Nephron (organoid): ENCODE measurements at regions not wholly inside any gene's neighbourhood (a gene's known extent, or its start where the extent isn't known, plus 50 kb on each side); places are given as distances from the start of the nearest gene placed in this dataset.

Experiments used
- H3K27ac Mint-ChIP-seq, 3 experiments: 2 replicates each; pipeline ENCODE4 v1.8.0; 2020; ENCODE audit warnings: mixed read lengths in 3 of 3, mild to moderate bottlenecking in 2 of 3, moderate library complexity in 1 of 3
- H3K27me3 Mint-ChIP-seq: 2 replicates; pipeline ENCODE4 v1.8.0; 2021; ENCODE audit warnings: low read depth, mild to moderate bottlenecking, moderate library complexity, mixed read lengths
- H3K36me3 Mint-ChIP-seq: 2 replicates; pipeline ENCODE4 v1.8.0; 2020; ENCODE audit warnings: low read depth, mixed read lengths
- H3K4me1 Mint-ChIP-seq: 2 replicates; pipeline ENCODE4 v1.8.0; 2020; ENCODE audit warnings: mixed read lengths
- H3K4me3 Mint-ChIP-seq, 3 experiments: 2 replicates each; pipeline ENCODE4 v1.8.0; 2020; ENCODE audit warnings: mild to moderate bottlenecking in 3 of 3, mixed read lengths in 3 of 3, moderate library complexity in 2 of 3
- H3K9me3 Mint-ChIP-seq: 2 replicates; pipeline ENCODE4 v1.8.0; 2020; ENCODE audit warnings: mixed read lengths
- CTCF ChIP-seq, 3 experiments: fragments of 200-600 bp; sonication (generic); IDR thresholded peaks; one replicate each; pipeline ENCODE4 v1.5.0; 2021; ENCODE audit warnings: antibody characterized with exemption in 3 of 3; ENCODE audit not compliant: unreplicated experiment in 3 of 3

- TF ChIP-seq CTCF (IDR thresholded peaks at IDR 0.05; ENCODE audit: unreplicated experiment in 3 of 3): no peak
- no peaks in the 10 kb centered on the region for H3K4me1 Mint-ChIP-seq
- H3K27ac Mint-ChIP-seq: no peak overlapping the region
- no peaks in the 10 kb centered on the region for H3K9me3 Mint-ChIP-seq
- no peaks in the 10 kb centered on the region for H3K27me3 Mint-ChIP-seq
- no peaks in the 10 kb centered on the region for H3K36me3 Mint-ChIP-seq
- no peak overlapping the region for H3K4me3 Mint-ChIP-seq
These were observed 128.6 kb upstream of the HS3ST5 start for GRCh38 chr6:114471450-114471849.

- no peak overlapping the region for H3K27ac Mint-ChIP-seq
- H3K4me1 Mint-ChIP-seq: no peaks in the 10 kb centered on the region
- H3K4me3 Mint-ChIP-seq: no peak overlapping the region
- H3K9me3 Mint-ChIP-seq: no peaks in the 10 kb centered on the region
- no peak for TF ChIP-seq CTCF (IDR thresholded peaks at IDR 0.05; ENCODE audit: unreplicated experiment in 3 of 3)
- no peaks in the 10 kb centered on the region for H3K36me3 Mint-ChIP-seq
- no peaks in the 10 kb centered on the region for H3K27me3 Mint-ChIP-seq
These were observed 125.1 kb upstream of the HS3ST5 start for GRCh38 chr6:114467931-114468330.

- no peak for TF ChIP-seq CTCF (IDR thresholded peaks at IDR 0.05; ENCODE audit: unreplicated experiment in 3 of 3)
- Mint-ChIP-seq H3K27me3 (no peaks in the 10 kb centered on the region), H3K27ac (no peak overlapping the region), H3K4me1 (no peaks in the 10 kb centered on the region), H3K36me3 (no peaks in the 10 kb centered on the region), H3K9me3 (no peaks in the 10 kb centered on the region), H3K4me3 (no peak overlapping the region)
These were observed 122.7 kb upstream of the HS3ST5 start for GRCh38 chr6:114465511-114465910.

GRCh38 chr6:114453737-114454276 is 111.0 kb upstream of the HS3ST5 start:
- H3K36me3 Mint-ChIP-seq: no peaks in the 10 kb centered on the region
- H3K27me3 Mint-ChIP-seq: no peaks in the 10 kb centered on the region
- no peaks in the 10 kb centered on the region for H3K4me1 Mint-ChIP-seq
- H3K27ac Mint-ChIP-seq: no peak overlapping the region
- TF ChIP-seq CTCF (IDR thresholded peaks at IDR 0.05; ENCODE audit: unreplicated experiment in 3 of 3): no peak
- H3K9me3 Mint-ChIP-seq: no peaks in the 10 kb centered on the region
- H3K4me3 Mint-ChIP-seq: no peak overlapping the region

GRCh38 chr6:114452785-114453401 is 110.1 kb upstream of the HS3ST5 start:
- no peaks in the 10 kb centered on the region for H3K36me3 Mint-ChIP-seq
- no peaks in the 10 kb centered on the region for H3K27me3 Mint-ChIP-seq
- TF ChIP-seq CTCF (IDR thresholded peaks at IDR 0.05; ENCODE audit: unreplicated experiment in 3 of 3): no peak
- no peak overlapping the region for H3K27ac Mint-ChIP-seq
- H3K4me3 Mint-ChIP-seq: no peak overlapping the region
- H3K9me3 Mint-ChIP-seq: no peaks in the 10 kb centered on the region
- H3K4me1 Mint-ChIP-seq: no peaks in the 10 kb centered on the region

- Mint-ChIP-seq H3K27ac (no peak overlapping the region), H3K4me3 (no peak overlapping the region), H3K36me3 (no peaks in the 10 kb centered on the region), H3K9me3 (no peaks in the 10 kb centered on the region), H3K27me3 (no peaks in the 10 kb centered on the region), H3K4me1 (no peaks in the 10 kb centered on the region)
- TF ChIP-seq CTCF (IDR thresholded peaks at IDR 0.05; ENCODE audit: unreplicated experiment in 3 of 3): no peak
These were observed 107.8 kb upstream of the HS3ST5 start for GRCh38 chr6:114450631-114451030.
